CD14-positive monocyte (primary cell): ENCODE measurements at regions not wholly inside any gene's neighbourhood (a gene's known extent, or its start where the extent isn't known, plus 50 kb on each side); places are given as distances from the start of the nearest gene placed in this dataset.

Source experiments
- DNase-seq, 3 donors: peaks; one replicate each; pipeline ENCODE4 v3.0.0-alpha.2; 2011 to 2022
- H2AFZ ChIP-seq: 2 replicates; pipeline ENCODE4 v1.6.0; 2012; ENCODE audit warnings: mild to moderate bottlenecking, low read depth, low read length, inconsistent platforms; ENCODE audit not compliant: insufficient read depth, poor library complexity, severe bottlenecking
- H3K27ac ChIP-seq, 2 donors: 1 replicate in 1 of 2; 2 replicates in 1 of 2; pipeline ENCODE4 v1.5.1; 2012 to 2013; ENCODE audit warnings: low read length in 2 of 2, control low read depth in 1 of 2, inconsistent platforms in 1 of 2, low read depth in 1 of 2, mild to moderate bottlenecking in 1 of 2
- H3K27me3 ChIP-seq, 2 donors: one replicate each; pipeline versions ENCODE4 v1.6.0 to v1.6.1; 2011 to 2013; ENCODE audit warnings: low read length in 2 of 2; ENCODE audit not compliant: control insufficient read depth in 2 of 2, insufficient read depth in 2 of 2
- H3K36me3 ChIP-seq, 2 donors: replicated peaks in 1 of 2; 1 replicate in 1 of 2; 2 replicates in 1 of 2; pipeline versions ENCODE4 v1.5.1 to v1.6.1; 2012 to 2013; ENCODE audit warnings: low read length in 2 of 2, control low read depth in 1 of 2, inconsistent platforms in 1 of 2, mild to moderate bottlenecking in 1 of 2; ENCODE audit not compliant: insufficient read depth in 2 of 2, control insufficient read depth in 1 of 2
- H3K4me1 ChIP-seq, 2 donors: 1 replicate in 1 of 2; 2 replicates in 1 of 2; pipeline versions ENCODE4 v1.5.1 to v1.6.1; 2012 to 2013; ENCODE audit warnings: low read length in 2 of 2, control low read depth in 1 of 2, inconsistent platforms in 1 of 2, mild to moderate bottlenecking in 1 of 2, moderate library complexity in 1 of 2; ENCODE audit not compliant: insufficient read depth in 2 of 2, control insufficient read depth in 1 of 2
- H3K4me2 ChIP-seq: replicated peaks from 2 replicates; pipeline ENCODE3; 2012; ENCODE audit warnings: low read length, moderate library complexity, mild to moderate bottlenecking; ENCODE audit not compliant: poor library complexity, severe bottlenecking; ENCODE audit errors: extremely low read depth
- H3K4me3 ChIP-seq, 3 experiments: fragments of 200-600 bp in 1 of 3; sonication (generic) in 1 of 3; replicated peaks in 1 of 3; 1 replicate in 2 of 3; 2 replicates in 1 of 3; pipeline ENCODE4 v1.5.1; 2011 to 2013; ENCODE audit warnings: low read length in 3 of 3, mild to moderate bottlenecking in 3 of 3, control low read depth in 2 of 3, low read depth in 2 of 3, inconsistent platforms in 1 of 3, moderate library complexity in 1 of 3
- H3K79me2 ChIP-seq: 2 replicates; pipeline ENCODE4 v1.6.0; 2012; ENCODE audit warnings: mild to moderate bottlenecking, control low read depth, inconsistent platforms, low read length, moderate library complexity; ENCODE audit not compliant: insufficient read depth
- H3K9ac ChIP-seq: 2 replicates; pipeline ENCODE4 v1.6.0; 2017; ENCODE audit warnings: low read length, mild to moderate bottlenecking; ENCODE audit not compliant: insufficient read depth, poor library complexity, severe bottlenecking
- H3K9me3 ChIP-seq, 2 donors: replicated peaks in 1 of 2; 1 replicate in 1 of 2; 2 replicates in 1 of 2; pipeline versions ENCODE4 v1.5.1 to v1.6.1; 2012 to 2013; ENCODE audit warnings: low read length in 2 of 2, control low read depth in 1 of 2; ENCODE audit not compliant: control insufficient read depth in 1 of 2, insufficient read depth in 1 of 2
- H4K20me1 ChIP-seq: 2 replicates; pipeline ENCODE4 v1.6.0; 2012; ENCODE audit warnings: mild to moderate bottlenecking, low read length, control low read depth, moderate library complexity; ENCODE audit not compliant: insufficient read depth
- H3K27ac Mint-ChIP-seq, 7 donors: one replicate each; pipeline ENCODE4 v1.8.0; 2020; ENCODE audit warnings: mild to moderate bottlenecking in 7 of 7, mixed read lengths in 7 of 7, moderate library complexity in 6 of 7, inconsistent platforms in 2 of 7
- H3K27me3 Mint-ChIP-seq, 3 donors: one replicate each; pipeline ENCODE4 v1.8.0; 2021 to 2022; ENCODE audit warnings: low read depth in 3 of 3, mild to moderate bottlenecking in 3 of 3, mixed read lengths in 3 of 3, moderate library complexity in 3 of 3, inconsistent platforms in 1 of 3
- H3K36me3 Mint-ChIP-seq, 2 donors: one replicate each; pipeline ENCODE4 v1.8.0; 2020; ENCODE audit warnings: mixed read lengths in 2 of 2, inconsistent platforms in 1 of 2, mild to moderate bottlenecking in 1 of 2
- H3K4me1 Mint-ChIP-seq: one replicate; pipeline ENCODE4 v1.8.0; 2020; ENCODE audit warnings: mild to moderate bottlenecking, mixed read lengths
- H3K4me3 Mint-ChIP-seq, 2 donors: one replicate each; pipeline ENCODE4 v1.8.0; 2020; ENCODE audit warnings: mild to moderate bottlenecking in 2 of 2, mixed read lengths in 2 of 2, moderate library complexity in 1 of 2
- H3K9me3 Mint-ChIP-seq, 7 donors: one replicate each; pipeline ENCODE4 v1.8.0; 2020 to 2022; ENCODE audit warnings: mixed read lengths in 7 of 7, mild to moderate bottlenecking in 6 of 7, moderate library complexity in 6 of 7, inconsistent platforms in 2 of 7
- CTCF ChIP-seq: fragments of 200-600 bp; IDR thresholded peaks from one replicate; pipeline ENCODE4 v1.8.0; 2022; ENCODE audit warnings: antibody characterized with exemption, mild to moderate bottlenecking
- WGBS: methylation state at CpG from one replicate; pipeline ENCODE4 v1.1.5; 2013; ENCODE audit warnings: missing lambda C conversion rate; ENCODE audit not compliant: insufficient coverage; 5-methylcytosine and 5-hydroxymethylcytosine counted together
- intact Hi-C, 2 donors: fragments of 100-400 bp; cut with micrococcal nuclease; formaldehyde crosslinking; loops; one replicate each; pipeline versions ENCODE4 v1.15.0 to v1.15.1; 2023

- Histone ChIP-seq H3K9ac (no peak overlapping the region), H3K9me3 (no peaks in the 10 kb centered on the region), H3K36me3 (no peaks in the 10 kb centered on the region), H3K27ac (no peak overlapping the region), H3K27me3 (no peaks in the 10 kb centered on the region), H3K4me3 (no peak overlapping the region), H3K4me1 (no peaks in the 10 kb centered on the region), H3K4me2 (no peak overlapping the region), H3K79me2 (no peaks in the 10 kb centered on the region), H2AFZ (no peak overlapping the region), H4K20me1 (no peaks in the 10 kb centered on the region)
- no peaks in the 10 kb centered on the region for H3K27me3 Mint-ChIP-seq
- no CpG with 5 or more reads among the region's 1 CpG for WGBS
- DNase-seq: no peak
- H3K4me3 Mint-ChIP-seq: no peak overlapping the region
- intact Hi-C loops: no loop called here
- H3K4me1 Mint-ChIP-seq: no peaks in the 10 kb centered on the region
- H3K27ac Mint-ChIP-seq: no peak overlapping the region
- H3K36me3 Mint-ChIP-seq: no peaks in the 10 kb centered on the region
- no peak for TF ChIP-seq CTCF
- peaks cover 0 to 12% (median 3%) of the 10 kb centered on the region in 7 donors for H3K9me3 Mint-ChIP-seq
These were observed 134.5 kb downstream of the HHIPL2 start for GRCh38 chr1:222413436-222413835.

- DNase-seq: no peak
- no peaks in the 10 kb centered on the region for H3K9me3 ChIP-seq
- no peak overlapping the region for H2AFZ ChIP-seq
- H3K9ac ChIP-seq: no peak overlapping the region
- Mint-ChIP-seq H3K9me3 (peaks cover 0 to 10% (median 4%) of the 10 kb centered on the region in 7 donors), H3K36me3 (no peaks in the 10 kb centered on the region), H3K27me3 (peaks cover 0 to 1% (median 0%) of the 10 kb centered on the region in 3 donors), H3K4me1 (no peaks in the 10 kb centered on the region), H3K27ac (no peak overlapping the region), H3K4me3 (no peak overlapping the region)
- H3K79me2 ChIP-seq: no peaks in the 10 kb centered on the region
- H3K4me1 ChIP-seq: no peaks in the 10 kb centered on the region
- intact Hi-C loops: no loop called here
- no peaks in the 10 kb centered on the region for H4K20me1 ChIP-seq
- WGBS: 100% methylated on average over 1 of the region's 4 CpGs
- H3K27me3 ChIP-seq: no peaks in the 10 kb centered on the region
- H3K36me3 ChIP-seq: no peaks in the 10 kb centered on the region
- no peak overlapping the region for H3K4me2 ChIP-seq
- H3K4me3 ChIP-seq: no peak overlapping the region
- TF ChIP-seq CTCF: no peak
- no peak overlapping the region for H3K27ac ChIP-seq
These were observed 143.2 kb downstream of the HHIPL2 start for GRCh38 chr1:222404710-222405109.
